22Rv1 (cell line): ENCODE measurements at regions not wholly inside any gene's neighbourhood (a gene's known extent, or its start where the extent isn't known, plus 50 kb on each side); places are given as distances from the start of the nearest gene placed in this dataset.

Experiments used
- H3K27ac ChIP-seq: fragments of 450-650 bp; 2 replicates; pipeline ENCODE4 v1.5.1; 2017
- CTCF ChIP-seq: fragments of 450-650 bp; IDR thresholded peaks from 2 replicates; pipeline ENCODE4 v1.5.1; 2017; ENCODE audit warnings: mild to moderate bottlenecking
- ZFX ChIP-seq: fragments of 450-650 bp; IDR thresholded peaks from 2 replicates; pipeline ENCODE4 v1.6.1; 2017; ENCODE audit warnings: antibody characterized with exemption, borderline replicate concordance

GRCh38 chr2:223267160-223267951, 215.4 kb downstream of the KCNE4 start:
- no peak overlapping the region for H3K27ac ChIP-seq
- TF ChIP-seq ZFX = no peak
- TF ChIP-seq CTCF = no peak

- H3K27ac ChIP-seq = no peak overlapping the region
- no peak for TF ChIP-seq CTCF
Measured at GRCh38 chr2:223269386-223269785, 217.4 kb downstream of the KCNE4 start.

GRCh38 chr2:223270548-223270947, 218.6 kb downstream of the KCNE4 start:
- TF ChIP-seq ZFX (no peak), CTCF (no peak)

GRCh38 chr2:223273995-223274394, 222.0 kb downstream of the KCNE4 start:
- TF ChIP-seq ZFX = no peak
- no peak for TF ChIP-seq CTCF
- H3K27ac ChIP-seq = no peak overlapping the region

More at GRCh38 chr2:223270548-223270947, 218.6 kb downstream of the KCNE4 start:
- H3K27ac ChIP-seq = no peak overlapping the region

- no peak for TF ChIP-seq ZFX
- no peak for TF ChIP-seq CTCF
- H3K27ac ChIP-seq = no peak overlapping the region
Measured at GRCh38 chr2:223282221-223282620, 230.2 kb downstream of the KCNE4 start.

- TF ChIP-seq CTCF (no peak), ZFX (no peak)
Measured at GRCh38 chr2:223283329-223283728, 231.3 kb downstream of the KCNE4 start.

GRCh38 chr2:223283771-223284170, 231.8 kb downstream of the KCNE4 start:
- H3K27ac ChIP-seq = no peak overlapping the region
- TF ChIP-seq CTCF (no peak), ZFX (no peak)

More at GRCh38 chr2:223283329-223283728, 231.3 kb downstream of the KCNE4 start:
- no peak overlapping the region for H3K27ac ChIP-seq
